ENCODE measurements at regions not wholly inside any gene's neighbourhood (a gene's known extent, or its start where the extent isn't known, plus 50 kb on each side); places are given as distances from the start of the nearest gene placed in this dataset.

GRCh38 chr13:111925146-111925875 lies 141.6 kb upstream of the SOX1 start:
- TF ChIP-seq POLR2A (IDR thresholded peaks at IDR 0.05), result no peak
- TF ChIP-seq CTCF (IDR thresholded peaks at IDR 0.05), result no peak
